Breast epithelium (tissue), 3 donors: ENCODE measurements at regions not wholly inside any gene's neighbourhood (a gene's known extent, or its start where the extent isn't known, plus 50 kb on each side); places are given as distances from the start of the nearest gene placed in this dataset.

Experiments used
- CTCF ChIP-seq, 3 donors: fragments of 450-650 bp; IDR thresholded peaks; one replicate each; pipeline ENCODE4 v1.5.1; 2016 to 2017; ENCODE audit warnings: antibody characterized with exemption in 3 of 3, mild to moderate bottlenecking in 3 of 3, moderate library complexity in 3 of 3
- POLR2A ChIP-seq: fragments of 450-650 bp; IDR thresholded peaks from one replicate; pipeline ENCODE4 v1.6.1; 2016; ENCODE audit warnings: antibody characterized with exemption, mild to moderate bottlenecking, moderate library complexity
- POLR2AphosphoS5 ChIP-seq, 3 donors: sonication (generic); formaldehyde crosslinking; IDR thresholded peaks; one replicate each; pipeline ENCODE4 v1.6.1; 2017; ENCODE audit warnings: antibody characterized with exemption in 3 of 3

DNA sequence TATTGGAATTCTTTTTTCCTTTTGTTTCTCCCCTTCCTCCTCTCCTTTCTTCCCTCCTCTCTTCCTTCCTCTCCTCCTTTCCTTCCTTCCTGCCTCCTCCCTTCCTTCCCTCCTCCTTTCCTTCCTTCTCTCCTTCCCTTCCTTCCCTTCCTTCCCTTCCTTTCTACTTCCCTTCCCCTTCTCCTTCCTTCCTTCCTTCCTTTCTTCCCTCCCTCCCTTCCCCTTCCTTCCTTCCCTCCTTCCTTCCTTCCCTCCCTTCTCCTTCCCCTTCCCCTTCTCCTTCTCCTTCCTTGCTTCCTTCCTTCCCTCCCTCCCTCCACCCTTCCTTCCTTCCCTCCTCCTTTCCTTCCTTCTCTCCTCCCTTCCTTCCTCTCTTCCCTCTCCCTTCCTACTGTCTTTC, 431.0 kb upstream of the MEIS1 start:
- TF ChIP-seq POLR2AphosphoS5 (IDR thresholded peaks at IDR 0.05) (no peak), POLR2A (no peak), CTCF (IDR thresholded peaks at IDR 0.05) (no peak)
